ENCODE measurements at regions not wholly inside any gene's neighbourhood (a gene's known extent, or its start where the extent isn't known, plus 50 kb on each side); places are given as distances from the start of the nearest gene placed in this dataset.

DNA sequence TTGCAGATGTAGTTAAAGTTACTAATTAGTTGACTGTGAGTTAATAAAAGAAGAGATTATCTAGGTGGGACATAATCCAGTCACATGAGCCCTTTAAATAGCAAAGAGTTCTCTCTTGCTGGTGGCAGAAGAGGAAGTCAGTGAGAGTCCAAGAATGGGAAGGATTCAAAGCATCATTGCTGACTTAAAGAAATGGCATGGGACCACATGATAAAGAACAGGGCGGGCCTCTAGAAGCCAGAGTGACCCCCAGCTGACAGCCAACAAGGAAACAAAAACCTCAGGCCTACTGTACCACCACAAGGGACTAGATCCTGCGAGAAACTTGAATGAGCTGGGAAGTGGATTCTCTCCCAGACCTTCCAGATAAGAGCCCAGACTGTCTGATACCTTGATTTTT lies 447.2 kb upstream of the CCDC54 start:
- H3K4me1 ChIP-seq (ENCODE audit: control insufficient read depth, insufficient read depth, low read length), result no peaks in the 10 kb centered on the region
- no peak overlapping the region for H3K4me3 ChIP-seq (ENCODE audit: low read depth, low read length)
- H3K9ac ChIP-seq (ENCODE audit: low read depth, low read length), result no peak overlapping the region
- H3K27me3 ChIP-seq (ENCODE audit: control insufficient read depth, insufficient read depth, low read length), result no peaks in the 10 kb centered on the region
- peaks cover 6% of the 10 kb centered on the region for H3K9me3 ChIP-seq (ENCODE audit: control insufficient read depth, insufficient read depth, low read length)
- H3K36me3 ChIP-seq (ENCODE audit: control insufficient read depth, insufficient read depth, low read length), result no peaks in the 10 kb centered on the region

DNA sequence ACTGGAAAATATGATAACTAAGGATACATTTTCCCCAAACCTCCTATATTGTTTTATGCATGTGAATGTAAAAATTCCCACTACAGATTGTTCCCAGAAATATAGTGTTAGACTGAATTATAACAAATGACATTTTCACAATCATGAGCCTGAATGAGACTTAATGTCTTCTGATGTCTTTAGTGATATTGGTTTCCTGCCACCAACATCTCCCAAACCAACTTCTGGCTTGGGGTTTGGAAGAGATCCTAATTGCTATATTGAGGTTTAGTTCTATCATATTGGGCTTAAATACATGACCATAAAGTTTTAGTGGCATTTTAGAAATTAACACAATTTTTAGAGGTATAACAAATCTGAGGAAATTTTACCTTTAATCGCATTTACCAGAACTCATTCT lies 445.3 kb upstream of the CCDC54 start:
- no peak overlapping the region for H3K9ac ChIP-seq (ENCODE audit: low read depth, low read length)
- H3K4me1 ChIP-seq (ENCODE audit: control insufficient read depth, insufficient read depth, low read length), result no peaks in the 10 kb centered on the region

DNA sequence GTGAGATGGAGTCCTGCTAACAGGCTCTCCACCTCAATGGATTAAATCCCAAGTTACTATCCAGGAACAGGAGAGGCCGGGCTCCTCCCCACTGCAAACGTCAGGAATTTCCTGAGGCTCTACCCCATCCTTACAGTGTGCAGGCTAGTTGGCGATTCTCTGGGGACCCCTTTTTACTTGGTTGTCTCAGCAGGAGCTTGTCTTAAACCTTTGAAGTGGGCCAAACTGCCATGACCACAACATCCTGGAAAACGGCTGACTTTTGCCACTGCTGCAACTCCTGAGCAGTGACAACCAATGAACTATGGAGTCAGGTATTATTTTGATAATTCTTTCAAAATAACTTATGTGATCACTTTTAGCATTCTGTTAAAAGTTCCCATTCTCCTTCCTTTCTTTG lies 440.9 kb upstream of the CCDC54 start:
- no peaks in the 10 kb centered on the region for H3K27me3 ChIP-seq (ENCODE audit: control insufficient read depth, insufficient read depth, low read length)
- H3K36me3 ChIP-seq (ENCODE audit: control insufficient read depth, insufficient read depth, low read length), result no peaks in the 10 kb centered on the region

More for the DNA sequence above, 445.3 kb upstream of the CCDC54 start:
- H3K4me3 ChIP-seq (ENCODE audit: low read depth, low read length), result no peak overlapping the region
- no peaks in the 10 kb centered on the region for H3K36me3 ChIP-seq (ENCODE audit: control insufficient read depth, insufficient read depth, low read length)
- peaks cover 6% of the 10 kb centered on the region for H3K9me3 ChIP-seq (ENCODE audit: control insufficient read depth, insufficient read depth, low read length)
- no peaks in the 10 kb centered on the region for H3K27me3 ChIP-seq (ENCODE audit: control insufficient read depth, insufficient read depth, low read length)

DNA sequence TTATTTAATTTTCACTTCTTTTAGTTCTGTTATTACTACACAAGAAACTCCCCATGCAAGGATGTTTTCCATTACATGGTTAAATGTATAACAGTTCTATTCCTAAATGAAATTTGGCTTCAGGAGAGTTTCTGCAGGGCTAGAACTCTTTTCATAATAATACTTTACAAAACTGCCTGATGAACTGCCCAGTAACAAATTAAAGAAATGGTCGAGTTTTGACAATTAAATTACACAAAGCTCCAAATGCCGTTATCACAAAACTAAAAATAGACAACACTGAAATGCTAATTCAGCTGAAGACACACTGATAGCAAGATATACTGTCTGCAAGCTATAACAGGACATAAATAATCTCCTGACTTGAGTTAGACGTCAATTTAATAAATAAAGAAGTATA lies 435.2 kb upstream of the CCDC54 start:
- Histone ChIP-seq H3K9ac (ENCODE audit: low read depth, low read length) (no peak overlapping the region), H3K4me1 (ENCODE audit: control insufficient read depth, insufficient read depth, low read length) (no peaks in the 10 kb centered on the region), H3K27me3 (ENCODE audit: control insufficient read depth, insufficient read depth, low read length) (no peaks in the 10 kb centered on the region), H3K36me3 (ENCODE audit: control insufficient read depth, insufficient read depth, low read length) (no peaks in the 10 kb centered on the region), H3K4me3 (ENCODE audit: low read depth, low read length) (no peak overlapping the region), H3K9me3 (ENCODE audit: control insufficient read depth, insufficient read depth, low read length) (no peaks in the 10 kb centered on the region)

More for the DNA sequence above, 440.9 kb upstream of the CCDC54 start:
- Histone ChIP-seq H3K4me1 (ENCODE audit: control insufficient read depth, insufficient read depth, low read length) (no peaks in the 10 kb centered on the region), H3K4me3 (ENCODE audit: low read depth, low read length) (no peak overlapping the region), H3K9me3 (ENCODE audit: control insufficient read depth, insufficient read depth, low read length) (peaks cover 6% of the 10 kb centered on the region), H3K9ac (ENCODE audit: low read depth, low read length) (no peak overlapping the region)

DNA sequence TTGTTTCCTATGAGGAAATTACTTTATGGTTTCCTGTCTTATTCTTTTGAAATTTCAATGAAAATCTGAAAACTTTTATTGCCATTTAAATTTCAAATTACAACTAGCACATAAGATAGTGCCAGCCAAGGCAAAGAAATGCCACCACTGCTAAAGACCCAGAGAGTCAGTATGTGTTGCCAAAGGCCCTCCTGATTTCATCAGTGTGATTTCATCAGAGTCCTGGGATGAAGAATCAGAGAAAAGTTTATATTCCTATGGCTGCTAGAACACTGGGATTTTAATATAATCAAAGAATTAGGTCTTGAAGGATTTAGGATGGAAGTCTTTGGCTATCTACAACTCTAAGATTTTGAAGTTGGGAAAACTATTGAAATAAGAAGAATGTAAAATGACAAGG lies 434.2 kb upstream of the CCDC54 start:
- no peak overlapping the region for H3K9ac ChIP-seq (ENCODE audit: low read depth, low read length)
- no peaks in the 10 kb centered on the region for H3K4me1 ChIP-seq (ENCODE audit: control insufficient read depth, insufficient read depth, low read length)
- no peaks in the 10 kb centered on the region for H3K36me3 ChIP-seq (ENCODE audit: control insufficient read depth, insufficient read depth, low read length)
- no peaks in the 10 kb centered on the region for H3K27me3 ChIP-seq (ENCODE audit: control insufficient read depth, insufficient read depth, low read length)
- H3K9me3 ChIP-seq (ENCODE audit: control insufficient read depth, insufficient read depth, low read length), result no peaks in the 10 kb centered on the region
- no peak overlapping the region for H3K4me3 ChIP-seq (ENCODE audit: low read depth, low read length)

DNA sequence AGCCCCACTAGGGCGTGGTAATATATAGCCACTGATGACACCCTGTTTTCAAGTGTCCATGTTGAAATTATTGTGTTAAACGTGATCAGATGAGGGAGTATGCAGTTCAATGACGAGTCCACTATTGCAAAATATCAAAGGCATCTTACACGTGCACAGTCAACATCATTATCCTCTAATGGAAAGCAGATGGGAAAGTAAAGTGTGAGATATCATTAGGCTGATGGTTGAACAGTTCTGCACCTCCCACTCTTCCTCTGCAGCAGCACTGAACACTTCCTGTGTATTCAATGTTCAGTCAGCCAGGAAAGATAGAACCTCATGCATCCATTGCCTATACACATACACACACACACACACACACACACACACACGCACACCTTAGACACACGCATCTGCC lies 431.8 kb upstream of the CCDC54 start:
- Histone ChIP-seq H3K4me3 (ENCODE audit: low read depth, low read length) (no peak overlapping the region), H3K27me3 (ENCODE audit: control insufficient read depth, insufficient read depth, low read length) (no peaks in the 10 kb centered on the region), H3K4me1 (ENCODE audit: control insufficient read depth, insufficient read depth, low read length) (no peaks in the 10 kb centered on the region), H3K36me3 (ENCODE audit: control insufficient read depth, insufficient read depth, low read length) (no peaks in the 10 kb centered on the region), H3K9me3 (ENCODE audit: control insufficient read depth, insufficient read depth, low read length) (no peaks in the 10 kb centered on the region), H3K9ac (ENCODE audit: low read depth, low read length) (no peak overlapping the region)

DNA sequence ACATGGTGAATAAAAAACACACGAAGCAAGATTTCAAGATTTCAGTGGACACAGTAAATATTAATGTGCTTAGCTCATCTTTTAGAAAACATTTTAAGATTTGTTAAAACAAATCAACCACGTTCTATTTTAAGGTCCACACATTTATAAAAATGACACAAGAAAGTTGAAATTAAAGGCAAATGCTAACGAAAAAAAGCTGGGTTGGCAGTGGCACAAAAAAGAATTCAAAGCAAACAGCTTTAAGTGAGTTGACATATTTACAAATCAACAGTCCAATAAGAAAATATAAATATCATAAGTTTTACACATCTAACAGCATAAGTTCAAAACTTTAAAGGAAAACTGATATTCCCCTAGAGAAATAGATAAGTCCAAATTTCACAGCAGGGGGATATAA lies 430.4 kb upstream of the CCDC54 start:
- Histone ChIP-seq H3K4me1 (ENCODE audit: control insufficient read depth, insufficient read depth, low read length) (no peaks in the 10 kb centered on the region), H3K9ac (ENCODE audit: low read depth, low read length) (no peak overlapping the region), H3K36me3 (ENCODE audit: control insufficient read depth, insufficient read depth, low read length) (no peaks in the 10 kb centered on the region), H3K4me3 (ENCODE audit: low read depth, low read length) (no peak overlapping the region), H3K27me3 (ENCODE audit: control insufficient read depth, insufficient read depth, low read length) (no peaks in the 10 kb centered on the region), H3K9me3 (ENCODE audit: control insufficient read depth, insufficient read depth, low read length) (no peaks in the 10 kb centered on the region)

DNA sequence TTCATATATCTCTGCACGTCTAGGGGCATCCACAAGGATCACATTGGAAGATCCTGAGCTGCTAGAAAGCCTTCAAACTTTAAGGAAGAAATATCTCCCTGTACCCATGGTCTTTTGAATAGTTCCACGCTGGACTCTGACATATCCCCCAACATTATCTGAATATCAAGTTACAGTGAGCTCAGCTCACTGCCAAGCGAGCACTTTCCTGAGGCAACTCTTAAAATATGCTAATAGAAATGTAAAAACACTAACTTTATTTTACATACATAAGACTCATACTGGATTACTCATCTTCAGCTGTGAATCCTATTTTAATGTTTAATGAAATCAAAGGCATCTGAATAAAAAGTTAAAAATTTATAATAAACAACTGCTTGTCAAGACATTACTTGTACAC lies 420.2 kb upstream of the CCDC54 start:
- Histone ChIP-seq H3K4me1 (ENCODE audit: control insufficient read depth, insufficient read depth, low read length) (no peaks in the 10 kb centered on the region), H3K36me3 (ENCODE audit: control insufficient read depth, insufficient read depth, low read length) (no peaks in the 10 kb centered on the region), H3K27me3 (ENCODE audit: control insufficient read depth, insufficient read depth, low read length) (no peaks in the 10 kb centered on the region), H3K4me3 (ENCODE audit: low read depth, low read length) (no peak overlapping the region), H3K9me3 (ENCODE audit: control insufficient read depth, insufficient read depth, low read length) (no peaks in the 10 kb centered on the region), H3K9ac (ENCODE audit: low read depth, low read length) (no peak overlapping the region)

DNA sequence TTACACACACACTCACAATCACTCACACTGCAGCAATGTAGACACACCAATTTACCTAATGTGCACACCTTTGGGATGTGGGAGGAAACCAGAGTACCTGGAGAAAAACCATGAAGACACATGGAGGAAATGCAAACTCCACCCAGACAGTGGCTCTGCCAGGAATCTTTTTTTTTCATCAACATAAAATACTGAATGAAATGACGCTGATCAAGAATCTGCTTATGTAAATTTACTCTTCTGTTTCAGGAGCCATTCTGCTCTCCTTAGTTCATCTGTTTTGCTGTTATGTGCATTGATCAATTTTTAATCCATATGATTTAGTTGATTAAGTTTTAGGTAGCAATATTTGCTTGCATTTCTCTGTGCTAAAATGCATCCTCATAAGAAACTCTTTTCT lies 414.2 kb upstream of the CCDC54 start:
- Histone ChIP-seq H3K4me3 (ENCODE audit: low read depth, low read length) (no peak overlapping the region), H3K9ac (ENCODE audit: low read depth, low read length) (no peak overlapping the region)

DNA sequence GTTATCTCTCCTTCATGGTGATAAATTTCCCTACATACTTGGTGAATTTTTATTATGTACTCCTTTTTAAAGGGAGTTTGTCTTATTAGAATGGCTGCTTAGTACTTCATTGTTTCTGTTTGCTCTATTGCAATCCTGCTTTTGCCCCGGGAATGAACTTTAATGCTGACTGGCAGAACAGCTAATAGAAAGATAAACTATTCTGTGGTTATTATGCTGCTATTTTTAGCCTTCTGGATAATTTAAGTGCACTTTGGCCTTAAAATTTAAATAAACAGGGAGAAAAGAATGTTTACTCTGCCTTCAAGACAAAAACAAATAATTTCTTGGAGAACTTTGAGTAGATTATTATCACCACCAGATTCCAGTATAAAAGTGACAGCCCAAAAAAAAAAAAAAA lies 413.8 kb upstream of the CCDC54 start:
- no peaks in the 10 kb centered on the region for H3K9me3 ChIP-seq (ENCODE audit: control insufficient read depth, insufficient read depth, low read length)
- no peak overlapping the region for H3K4me3 ChIP-seq (ENCODE audit: low read depth, low read length)
- H3K4me1 ChIP-seq (ENCODE audit: control insufficient read depth, insufficient read depth, low read length), result no peaks in the 10 kb centered on the region
- H3K27me3 ChIP-seq (ENCODE audit: control insufficient read depth, insufficient read depth, low read length), result no peaks in the 10 kb centered on the region
- no peak overlapping the region for H3K9ac ChIP-seq (ENCODE audit: low read depth, low read length)
- H3K36me3 ChIP-seq (ENCODE audit: control insufficient read depth, insufficient read depth, low read length), result no peaks in the 10 kb centered on the region

More for the DNA sequence above, 414.2 kb upstream of the CCDC54 start:
- Histone ChIP-seq H3K9me3 (ENCODE audit: control insufficient read depth, insufficient read depth, low read length) (no peaks in the 10 kb centered on the region), H3K36me3 (ENCODE audit: control insufficient read depth, insufficient read depth, low read length) (no peaks in the 10 kb centered on the region), H3K27me3 (ENCODE audit: control insufficient read depth, insufficient read depth, low read length) (no peaks in the 10 kb centered on the region), H3K4me1 (ENCODE audit: control insufficient read depth, insufficient read depth, low read length) (no peaks in the 10 kb centered on the region)

DNA sequence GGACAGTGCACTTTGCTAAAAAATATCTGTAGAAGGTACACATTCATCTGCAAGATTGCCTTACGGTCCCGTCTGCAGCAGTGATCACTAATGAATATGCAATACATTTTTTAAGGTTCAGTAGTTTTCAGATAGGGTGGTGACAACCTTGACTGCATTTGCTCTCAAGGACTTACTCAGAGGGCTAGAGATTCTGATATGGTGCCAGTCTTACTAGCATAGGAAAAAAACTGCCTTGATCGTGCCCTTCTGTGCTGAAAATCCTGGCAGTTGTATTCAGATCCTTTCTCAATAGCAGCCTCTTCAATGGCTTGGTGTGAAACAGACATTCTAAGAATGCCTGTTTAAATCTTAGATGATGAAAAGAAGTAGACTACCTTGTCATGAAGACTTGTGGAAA lies 411.9 kb upstream of the CCDC54 start:
- Histone ChIP-seq H3K27me3 (ENCODE audit: control insufficient read depth, insufficient read depth, low read length) (no peaks in the 10 kb centered on the region), H3K4me3 (ENCODE audit: low read depth, low read length) (no peak overlapping the region), H3K9ac (ENCODE audit: low read depth, low read length) (no peak overlapping the region), H3K4me1 (ENCODE audit: control insufficient read depth, insufficient read depth, low read length) (no peaks in the 10 kb centered on the region), H3K36me3 (ENCODE audit: control insufficient read depth, insufficient read depth, low read length) (no peaks in the 10 kb centered on the region), H3K9me3 (ENCODE audit: control insufficient read depth, insufficient read depth, low read length) (no peaks in the 10 kb centered on the region)

DNA sequence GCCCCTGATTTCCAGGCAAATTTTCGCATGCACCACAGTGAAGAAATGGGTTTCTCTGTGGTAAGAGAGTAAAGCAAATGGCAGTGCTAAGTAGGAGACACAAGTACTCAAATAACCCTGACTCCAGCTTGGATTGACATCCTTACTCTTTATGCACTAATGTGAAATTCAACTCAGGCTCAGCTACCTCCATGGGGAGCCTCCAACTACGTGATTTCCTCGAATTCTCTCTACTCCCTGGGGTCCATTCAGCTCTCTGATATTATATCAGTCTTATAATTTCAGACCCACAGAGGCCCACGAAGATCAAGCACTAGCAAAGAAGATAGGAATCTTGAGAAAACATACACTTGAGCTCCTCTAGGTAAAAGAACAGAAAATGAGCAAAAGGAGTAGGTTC lies 407.6 kb upstream of the CCDC54 start:
- no peak overlapping the region for H3K9ac ChIP-seq (ENCODE audit: low read depth, low read length)
- H3K9me3 ChIP-seq (ENCODE audit: control insufficient read depth, insufficient read depth, low read length), result no peaks in the 10 kb centered on the region
- H3K36me3 ChIP-seq (ENCODE audit: control insufficient read depth, insufficient read depth, low read length), result no peaks in the 10 kb centered on the region
- H3K27me3 ChIP-seq (ENCODE audit: control insufficient read depth, insufficient read depth, low read length), result no peaks in the 10 kb centered on the region
- H3K4me1 ChIP-seq (ENCODE audit: control insufficient read depth, insufficient read depth, low read length), result no peaks in the 10 kb centered on the region
- no peak overlapping the region for H3K4me3 ChIP-seq (ENCODE audit: low read depth, low read length)

DNA sequence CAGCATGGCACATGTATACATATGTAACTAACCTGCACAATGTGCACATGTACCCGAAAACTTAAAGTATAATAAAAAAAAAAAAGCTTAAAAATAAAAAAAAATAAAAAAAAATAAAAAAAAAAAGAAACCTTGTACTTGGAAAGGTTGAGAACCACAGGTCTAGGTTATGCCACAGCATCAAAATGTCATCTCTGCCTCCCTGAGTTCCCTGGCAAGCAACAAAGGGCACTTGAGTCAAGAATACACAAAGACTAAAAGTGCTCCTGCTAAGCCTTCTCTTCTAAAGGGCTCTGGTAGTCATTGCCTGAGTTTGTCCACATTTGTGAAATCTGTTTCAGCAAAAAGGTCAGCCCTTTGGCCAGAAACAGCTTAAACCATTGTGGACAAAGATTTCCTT lies 395.8 kb upstream of the CCDC54 start:
- Histone ChIP-seq H3K27me3 (ENCODE audit: control insufficient read depth, insufficient read depth, low read length) (no peaks in the 10 kb centered on the region), H3K4me3 (ENCODE audit: low read depth, low read length) (no peak overlapping the region), H3K36me3 (ENCODE audit: control insufficient read depth, insufficient read depth, low read length) (no peaks in the 10 kb centered on the region), H3K4me1 (ENCODE audit: control insufficient read depth, insufficient read depth, low read length) (no peaks in the 10 kb centered on the region), H3K9me3 (ENCODE audit: control insufficient read depth, insufficient read depth, low read length) (no peaks in the 10 kb centered on the region), H3K9ac (ENCODE audit: low read depth, low read length) (no peak overlapping the region)

Measured in iPS-15b (cell line).